Mesothelial cell of epicardium (in vitro differentiated cells): ENCODE measurements at regions not wholly inside any gene's neighbourhood (a gene's known extent, or its start where the extent isn't known, plus 50 kb on each side); places are given as distances from the start of the nearest gene placed in this dataset.

Experiments used
- DNase-seq, 2 experiments: peaks; one replicate each; pipeline ENCODE4 v3.0.0; 2021; ENCODE audit warnings: low spot score in 2 of 2; ENCODE audit not compliant: unreplicated experiment in 2 of 2
- H3K27ac Mint-ChIP-seq: 2 replicates; pipeline ENCODE4 v1.8.0; 2021; ENCODE audit warnings: mixed read lengths
- H3K27me3 Mint-ChIP-seq: 2 replicates; pipeline ENCODE4 v1.8.0; 2021; ENCODE audit warnings: low read depth, mixed read lengths
- H3K36me3 Mint-ChIP-seq: 2 replicates; pipeline ENCODE4 v1.8.0; 2021; ENCODE audit warnings: mixed read lengths
- H3K4me1 Mint-ChIP-seq: 2 replicates; pipeline ENCODE4 v1.8.0; 2021; ENCODE audit warnings: mixed read lengths
- H3K4me3 Mint-ChIP-seq: 2 replicates; pipeline ENCODE4 v1.8.0; 2021; ENCODE audit warnings: mild to moderate bottlenecking, moderate library complexity, mixed read lengths
- H3K9me3 Mint-ChIP-seq: 2 replicates; pipeline ENCODE4 v1.8.0; 2021; ENCODE audit warnings: mixed read lengths
- CTCF ChIP-seq: fragments of 200-600 bp; sonication (generic); IDR thresholded peaks from one replicate; pipeline ENCODE4 v1.5.0; 2021; ENCODE audit warnings: antibody characterized with exemption; ENCODE audit not compliant: unreplicated experiment

GRCh38 chr13:67439365-67439764, 209.2 kb upstream of the PCDH9 start:
- Mint-ChIP-seq H3K4me1 (peaks cover 30% of the 10 kb centered on the region), H3K9me3 (no peaks in the 10 kb centered on the region), H3K36me3 (no peaks in the 10 kb centered on the region), H3K27me3 (no peaks in the 10 kb centered on the region), H3K4me3 (no peak overlapping the region), H3K27ac (no peak overlapping the region)
- DNase-seq = no peak
- no peak for TF ChIP-seq CTCF

DNA sequence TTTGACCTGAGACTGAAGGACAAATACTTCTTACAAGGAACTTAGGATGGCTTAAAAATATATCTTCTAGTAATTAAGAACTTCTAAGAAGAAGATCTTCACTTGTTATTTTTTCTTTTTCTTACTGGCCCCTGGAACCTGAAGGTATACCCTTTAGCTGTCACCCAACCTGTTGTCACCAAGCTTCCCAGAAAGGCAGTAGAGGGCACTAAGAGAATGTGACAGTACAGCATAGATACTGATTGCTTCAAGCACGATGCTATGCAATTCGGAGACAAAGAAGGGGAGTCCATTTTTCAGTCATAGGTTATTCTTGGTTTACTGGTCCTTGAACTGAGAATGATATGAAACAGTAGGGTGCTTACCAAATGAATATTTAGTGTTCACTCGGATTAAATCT, 208.3 kb upstream of the PCDH9 start:
- DNase-seq = no peak
- no peaks in the 10 kb centered on the region for H3K27me3 Mint-ChIP-seq
- H3K9me3 Mint-ChIP-seq = no peaks in the 10 kb centered on the region
- no peaks in the 10 kb centered on the region for H3K36me3 Mint-ChIP-seq
- H3K4me3 Mint-ChIP-seq = no peak overlapping the region
- H3K27ac Mint-ChIP-seq = no peak overlapping the region
- no peak for TF ChIP-seq CTCF
- peaks cover 27% of the 10 kb centered on the region for H3K4me1 Mint-ChIP-seq

- no peak for TF ChIP-seq CTCF
- DNase-seq = no peak
- Mint-ChIP-seq H3K36me3 (no peaks in the 10 kb centered on the region), H3K9me3 (no peaks in the 10 kb centered on the region), H3K27ac (no peak overlapping the region), H3K4me3 (no peak overlapping the region), H3K27me3 (no peaks in the 10 kb centered on the region), H3K4me1 (peaks cover 21% of the 10 kb centered on the region)
Observed at GRCh38 chr13:67437244-67437643, 207.1 kb upstream of the PCDH9 start.

- Mint-ChIP-seq H3K4me3 (no peak overlapping the region), H3K36me3 (no peaks in the 10 kb centered on the region), H3K9me3 (no peaks in the 10 kb centered on the region), H3K27me3 (no peaks in the 10 kb centered on the region), H3K4me1 (no peaks in the 10 kb centered on the region), H3K27ac (no peak overlapping the region)
- no peak for TF ChIP-seq CTCF
- no peak for DNase-seq
Observed at GRCh38 chr13:67421475-67421874, 191.3 kb upstream of the PCDH9 start.

DNA sequence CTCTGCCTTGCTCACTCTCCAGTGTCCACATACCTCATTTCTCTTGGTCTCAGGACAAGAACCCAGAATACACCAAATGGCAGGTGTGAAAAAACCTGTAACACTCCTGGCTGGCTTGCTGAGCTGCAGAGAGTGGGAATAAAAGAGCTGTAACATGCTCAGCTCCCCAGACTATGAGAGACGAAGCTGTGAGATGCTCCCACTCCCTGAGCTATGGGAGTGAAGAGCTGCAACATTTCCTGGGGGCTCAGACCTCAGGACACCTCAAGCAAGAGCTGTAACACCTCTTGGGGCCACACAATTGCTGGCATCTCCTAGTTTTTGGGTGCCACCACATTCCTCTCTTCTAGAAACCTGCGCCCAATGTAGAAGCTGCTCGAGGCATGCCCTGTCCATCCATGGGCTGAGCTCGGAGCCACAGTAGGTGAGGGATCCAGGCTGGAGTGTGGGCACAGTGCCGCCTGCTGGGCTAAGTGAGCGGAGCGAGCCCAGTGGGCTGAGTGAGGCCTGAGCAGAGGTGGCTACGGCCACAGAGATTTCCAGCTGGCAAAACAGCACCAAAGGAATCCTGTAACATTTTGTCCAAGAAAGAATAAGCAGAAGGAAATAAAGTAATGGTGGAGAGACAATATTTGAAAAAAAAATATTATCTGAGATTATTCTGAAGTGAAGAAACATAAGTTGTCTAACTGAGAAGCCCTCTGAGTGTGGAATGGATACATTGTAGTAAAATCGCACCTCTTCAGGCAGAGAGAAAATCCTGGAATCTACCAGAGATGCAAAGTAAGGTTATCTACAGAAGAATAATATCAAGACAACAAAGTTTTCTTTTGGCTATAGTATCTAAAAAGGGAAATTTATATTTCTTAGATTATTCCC, 186.2 kb upstream of the PCDH9 start:
- no peak for TF ChIP-seq CTCF
- no peak for DNase-seq
- Mint-ChIP-seq H3K36me3 (no peaks in the 10 kb centered on the region), H3K9me3 (no peaks in the 10 kb centered on the region), H3K4me1 (no peaks in the 10 kb centered on the region), H3K4me3 (no peak overlapping the region), H3K27ac (no peak overlapping the region), H3K27me3 (no peaks in the 10 kb centered on the region)
